Left lung (tissue), 4 donors: ENCODE measurements at regions not wholly inside any gene's neighbourhood (a gene's known extent, or its start where the extent isn't known, plus 50 kb on each side); places are given as distances from the start of the nearest gene placed in this dataset.

Experiments
- ATAC-seq: fragments of 200-7000 bp; cut with Tn5 transposase; one replicate; pipeline ENCODE4 v1.9.1; 2020; ENCODE audit warnings: moderate library complexity
- DNase-seq, 4 donors: peaks; one replicate each; pipeline ENCODE4 v3.0.0-alpha.2; 2013 to 2020
- H3K27ac ChIP-seq, 2 donors: fragments of 200-600 bp; sonication (generic) in 1 of 2; one replicate each; pipeline versions ENCODE4 v1.5.0 to v1.8.0; 2020 to 2021
- H3K27me3 ChIP-seq, 2 donors: fragments of 200-600 bp; sonication (generic) in 1 of 2; one replicate each; pipeline versions ENCODE4 v1.5.0 to v1.8.0; 2020 to 2021
- H3K36me3 ChIP-seq, 2 donors: fragments of 200-600 bp; sonication (generic) in 1 of 2; one replicate each; pipeline versions ENCODE4 v1.5.0 to v1.8.0; 2020 to 2021
- H3K4me1 ChIP-seq, 2 donors: fragments of 200-600 bp; one replicate each; pipeline ENCODE4 v1.8.0; 2021
- H3K4me3 ChIP-seq, 2 donors: fragments of 200-600 bp; sonication (generic) in 1 of 2; one replicate each; pipeline versions ENCODE4 v1.5.0 to v1.8.0; 2020 to 2021; ENCODE audit warnings: mild to moderate bottlenecking in 1 of 2
- H3K9me3 ChIP-seq, 2 donors: fragments of 200-600 bp; sonication (generic) in 1 of 2; one replicate each; pipeline versions ENCODE4 v1.5.0 to v1.8.0; 2020 to 2021
- CTCF ChIP-seq, 2 donors: fragments of 200-600 bp; sonication (generic) in 1 of 2; IDR thresholded peaks; one replicate each; pipeline versions ENCODE4 v1.5.0 to v1.8.0; 2021; ENCODE audit warnings: antibody characterized with exemption in 2 of 2
- intact Hi-C, 2 donors: fragments of 100-400 bp; cut with DNase I; formaldehyde crosslinking; loops; one replicate each; pipeline versions ENCODE4 v1.11.2 to v1.14.2; 2022
- donor health status: DM: no; HTN: yes; CAD: no.
- donor health status: DM: no; HTN: no; CAD: no.

- no peak for DNase-seq
- Histone ChIP-seq H3K36me3 (no peaks in the 10 kb centered on the region), H3K9me3 (no peaks in the 10 kb centered on the region), H3K27me3 (no peaks in the 10 kb centered on the region), H3K27ac (no peak overlapping the region), H3K4me1 (no peaks in the 10 kb centered on the region), H3K4me3 (no peak overlapping the region)
- intact Hi-C loops, result no loop called here
- no peak for TF ChIP-seq CTCF (IDR thresholded peaks at IDR 0.05)
- no peak for ATAC-seq
These were observed 280.9 kb upstream of the TBX3 start for GRCh38 chr12:114964841-114965240.

GRCh38 chr12:114963846-114964245, 279.9 kb upstream of the TBX3 start:
- intact Hi-C loops, result no loop called here
- Histone ChIP-seq H3K36me3 (no peaks in the 10 kb centered on the region), H3K4me3 (no peak overlapping the region), H3K27me3 (no peaks in the 10 kb centered on the region), H3K9me3 (no peaks in the 10 kb centered on the region), H3K4me1 (no peaks in the 10 kb centered on the region), H3K27ac (no peak overlapping the region)
- ATAC-seq, result no peak
- DNase-seq, result no peak
- no peak for TF ChIP-seq CTCF (IDR thresholded peaks at IDR 0.05)

- H3K27ac ChIP-seq, result no peak overlapping the region
- no peaks in the 10 kb centered on the region for H3K36me3 ChIP-seq
- no peaks in the 10 kb centered on the region for H3K27me3 ChIP-seq
- no peaks in the 10 kb centered on the region for H3K4me1 ChIP-seq
- H3K4me3 ChIP-seq, result no peak overlapping the region
- intact Hi-C loops, result no loop called here
- TF ChIP-seq CTCF (IDR thresholded peaks at IDR 0.05), result no peak
- DNase-seq (no peak), ATAC-seq (no peak)
- H3K9me3 ChIP-seq, result no peaks in the 10 kb centered on the region
These were observed 277.5 kb upstream of the TBX3 start for GRCh38 chr12:114961491-114961890.

GRCh38 chr12:114958538-114958937, 274.6 kb upstream of the TBX3 start:
- no peak overlapping the region for H3K27ac ChIP-seq
- no peak for DNase-seq
- H3K27me3 ChIP-seq, result no peaks in the 10 kb centered on the region
- H3K4me3 ChIP-seq, result no peak overlapping the region
- no peaks in the 10 kb centered on the region for H3K9me3 ChIP-seq
- no peak for TF ChIP-seq CTCF (IDR thresholded peaks at IDR 0.05)
- intact Hi-C loops, result no loop called here
- no peaks in the 10 kb centered on the region for H3K4me1 ChIP-seq
- no peaks in the 10 kb centered on the region for H3K36me3 ChIP-seq
- no peak for ATAC-seq

- ATAC-seq (no peak), DNase-seq (no peak)
- H3K27ac ChIP-seq, result no peak overlapping the region
- H3K4me1 ChIP-seq, result no peaks in the 10 kb centered on the region
- H3K4me3 ChIP-seq, result no peak overlapping the region
- no peaks in the 10 kb centered on the region for H3K27me3 ChIP-seq
- no peaks in the 10 kb centered on the region for H3K36me3 ChIP-seq
- intact Hi-C loops, result no loop called here
- no peak for TF ChIP-seq CTCF (IDR thresholded peaks at IDR 0.05)
- no peaks in the 10 kb centered on the region for H3K9me3 ChIP-seq
These were observed 273.2 kb upstream of the TBX3 start for GRCh38 chr12:114957225-114957624.
